GM23338 (cell line): ENCODE measurements at regions not wholly inside any gene's neighbourhood (a gene's known extent, or its start where the extent isn't known, plus 50 kb on each side); places are given as distances from the start of the nearest gene placed in this dataset.

Source experiments
- ATAC-seq: fragments of 200-7000 bp; cut with Tn5 transposase; 3 replicates; pipeline ENCODE4 v1.9.1; 2020
- DNase-seq: peaks from one replicate; pipeline ENCODE4 v3.0.0-alpha.2; 2015; ENCODE audit warnings: low spot score
- H2AFZ ChIP-seq: fragments of 200-600 bp; sonication (generic); 2 replicates; pipeline ENCODE4 v1.8.0; 2016; ENCODE audit warnings: antibody characterized with exemption, mild to moderate bottlenecking, moderate library complexity
- H3F3A ChIP-seq: fragments of 200-600 bp; sonication (generic); replicated peaks from 2 replicates; pipeline ENCODE4 v1.8.0; 2017; ENCODE audit warnings: antibody characterized with exemption, mixed run types, low read depth
- H3K27ac ChIP-seq: fragments of 200-600 bp; sonication (generic); 2 replicates; pipeline ENCODE4 v1.6.1; 2016; ENCODE audit warnings: low read depth
- H3K27me3 ChIP-seq: fragments of 200-600 bp; sonication (generic); 2 replicates; pipeline ENCODE4 v1.8.0; 2016; ENCODE audit warnings: mild to moderate bottlenecking, mixed run types, moderate library complexity; ENCODE audit not compliant: insufficient read depth
- H3K36me3 ChIP-seq: fragments of 200-600 bp; sonication (generic); 2 replicates; pipeline ENCODE4 v1.8.0; 2016; ENCODE audit warnings: mild to moderate bottlenecking; ENCODE audit not compliant: insufficient read depth
- H3K4me1 ChIP-seq: fragments of 200-600 bp; sonication (generic); 2 replicates; pipeline ENCODE4 v1.8.0; 2016; ENCODE audit warnings: mild to moderate bottlenecking, moderate library complexity; ENCODE audit not compliant: insufficient read depth
- H3K4me2 ChIP-seq: fragments of 200-600 bp; sonication (generic); 2 replicates; pipeline ENCODE4 v1.7.1; 2017; ENCODE audit warnings: mixed run types
- H3K4me3 ChIP-seq: fragments of 200-600 bp; sonication (generic); 2 replicates; pipeline ENCODE4 v1.6.1; 2016; ENCODE audit warnings: mixed run types
- H3K79me2 ChIP-seq: fragments of 200-600 bp; sonication (generic); replicated peaks from 2 replicates; pipeline ENCODE4 v1.8.0; 2017; ENCODE audit warnings: mild to moderate bottlenecking; ENCODE audit not compliant: insufficient read depth
- H3K9me2 ChIP-seq: fragments of 200-600 bp; sonication (generic); 2 replicates; pipeline ENCODE4 v1.8.0; 2017; ENCODE audit not compliant: insufficient read depth
- H4K20me1 ChIP-seq: fragments of 200-600 bp; sonication (generic); replicated peaks from 2 replicates; pipeline ENCODE4 v1.8.0; 2017; ENCODE audit warnings: mild to moderate bottlenecking; ENCODE audit not compliant: insufficient read depth
- H3K27ac Mint-ChIP-seq: 2 replicates; pipeline ENCODE4 v1.8.0; 2020; ENCODE audit warnings: inconsistent platforms, mild to moderate bottlenecking, moderate library complexity, mixed read lengths
- H3K27me3 Mint-ChIP-seq: 3 replicates; pipeline ENCODE4 v1.8.0; 2022; ENCODE audit warnings: low read depth, mild to moderate bottlenecking, moderate library complexity, mixed read lengths, inconsistent platforms; ENCODE audit not compliant: insufficient read depth, poor library complexity
- H3K36me3 Mint-ChIP-seq: 3 replicates; pipeline ENCODE4 v1.8.0; 2021; ENCODE audit warnings: low read depth, mild to moderate bottlenecking, inconsistent platforms, moderate library complexity, mixed read lengths
- H3K4me1 Mint-ChIP-seq: 3 replicates; pipeline ENCODE4 v1.8.0; 2020; ENCODE audit warnings: mild to moderate bottlenecking, inconsistent platforms, mixed read lengths
- H3K4me3 Mint-ChIP-seq: 3 replicates; pipeline ENCODE4 v1.8.0; 2021; ENCODE audit warnings: moderate library complexity, mild to moderate bottlenecking, inconsistent platforms, mixed read lengths
- H3K9me3 Mint-ChIP-seq: 3 replicates; pipeline ENCODE4 v1.8.0; 2020; ENCODE audit warnings: moderate library complexity, mild to moderate bottlenecking, inconsistent platforms, mixed read lengths
- EZH2phosphoT487 ChIP-seq: fragments of 200-600 bp; sonication (generic); IDR thresholded peaks from one replicate; pipeline ENCODE4 v1.8.1; 2018; ENCODE audit warnings: antibody characterized with exemption; ENCODE audit not compliant: unreplicated experiment
- JUNB ChIP-seq: IDR thresholded peaks from one replicate; pipeline ENCODE4 v1.6.1; 2016; ENCODE audit warnings: antibody characterized with exemption; ENCODE audit not compliant: unreplicated experiment
- POLR2AphosphoS5 ChIP-seq: IDR thresholded peaks from 2 replicates; pipeline ENCODE4 v1.6.1; 2016; ENCODE audit warnings: antibody characterized with exemption, low read depth
- ZNF114 ChIP-seq: fragments of 250-450 bp; sonication (Bioruptor Pico); IDR thresholded peaks from 2 replicates; pipeline ENCODE4 v1.5.0; 2020; ENCODE audit warnings: mild to moderate bottlenecking, moderate library complexity
- TF ChIP-seq, protein P1 (sequence below): IDR thresholded peaks from one replicate; pipeline ENCODE4 v1.6.1; 2018; ENCODE audit warnings: antibody characterized with exemption; ENCODE audit not compliant: unreplicated experiment

DNA sequence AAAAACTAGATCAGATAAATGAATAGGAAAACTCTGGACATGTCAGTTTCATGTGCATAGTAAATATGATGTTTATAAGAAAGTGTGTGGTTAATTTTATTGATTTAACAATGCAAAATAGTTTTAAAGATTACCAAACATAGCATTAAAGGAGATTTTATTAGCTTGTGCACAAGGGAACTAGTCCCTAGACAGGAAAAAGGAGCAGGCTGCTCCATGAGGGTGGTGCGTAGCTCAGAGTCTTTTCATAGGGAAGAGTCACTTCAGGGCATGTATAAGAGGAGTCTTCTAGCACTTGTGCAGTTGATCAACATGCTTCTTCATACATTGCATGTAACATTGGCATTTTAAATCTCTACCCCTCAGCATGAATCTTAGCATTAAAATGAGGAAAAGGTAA lies 835.8 kb downstream of the GRIK2 start:
- DNase-seq: peak; percentile 31
- no peak overlapping the region for H3K4me3 Mint-ChIP-seq
- ATAC-seq: peak; percentile 81
- Histone ChIP-seq H3K4me1 (peaks cover 20% of the 10 kb centered on the region), H3F3A (no peaks in the 10 kb centered on the region), H3K36me3 (no peaks in the 10 kb centered on the region), H3K4me3 (no peak overlapping the region), H2AFZ (no peak overlapping the region), H3K4me2 (peak overlapping the region; percentile 41; the same call in 1 of the 2 replicates), H3K27me3 (no peaks in the 10 kb centered on the region), H3K79me2 (no peaks in the 10 kb centered on the region), H4K20me1 (no peaks in the 10 kb centered on the region), H3K9me2 (no peaks in the 10 kb centered on the region), H3K27ac (no peak overlapping the region)
- peaks cover 12% of the 10 kb centered on the region for H3K4me1 Mint-ChIP-seq
- no peak overlapping the region for H3K27ac Mint-ChIP-seq
- H3K36me3 Mint-ChIP-seq: no peaks in the 10 kb centered on the region
- no peaks in the 10 kb centered on the region for H3K9me3 Mint-ChIP-seq
- H3K27me3 Mint-ChIP-seq: no peaks in the 10 kb centered on the region
- no peak for TF ChIP-seq ZNF114
- no peak for TF ChIP-seq JUNB
- no peak for TF ChIP-seq POLR2AphosphoS5
- TF ChIP-seq, protein P1, sequence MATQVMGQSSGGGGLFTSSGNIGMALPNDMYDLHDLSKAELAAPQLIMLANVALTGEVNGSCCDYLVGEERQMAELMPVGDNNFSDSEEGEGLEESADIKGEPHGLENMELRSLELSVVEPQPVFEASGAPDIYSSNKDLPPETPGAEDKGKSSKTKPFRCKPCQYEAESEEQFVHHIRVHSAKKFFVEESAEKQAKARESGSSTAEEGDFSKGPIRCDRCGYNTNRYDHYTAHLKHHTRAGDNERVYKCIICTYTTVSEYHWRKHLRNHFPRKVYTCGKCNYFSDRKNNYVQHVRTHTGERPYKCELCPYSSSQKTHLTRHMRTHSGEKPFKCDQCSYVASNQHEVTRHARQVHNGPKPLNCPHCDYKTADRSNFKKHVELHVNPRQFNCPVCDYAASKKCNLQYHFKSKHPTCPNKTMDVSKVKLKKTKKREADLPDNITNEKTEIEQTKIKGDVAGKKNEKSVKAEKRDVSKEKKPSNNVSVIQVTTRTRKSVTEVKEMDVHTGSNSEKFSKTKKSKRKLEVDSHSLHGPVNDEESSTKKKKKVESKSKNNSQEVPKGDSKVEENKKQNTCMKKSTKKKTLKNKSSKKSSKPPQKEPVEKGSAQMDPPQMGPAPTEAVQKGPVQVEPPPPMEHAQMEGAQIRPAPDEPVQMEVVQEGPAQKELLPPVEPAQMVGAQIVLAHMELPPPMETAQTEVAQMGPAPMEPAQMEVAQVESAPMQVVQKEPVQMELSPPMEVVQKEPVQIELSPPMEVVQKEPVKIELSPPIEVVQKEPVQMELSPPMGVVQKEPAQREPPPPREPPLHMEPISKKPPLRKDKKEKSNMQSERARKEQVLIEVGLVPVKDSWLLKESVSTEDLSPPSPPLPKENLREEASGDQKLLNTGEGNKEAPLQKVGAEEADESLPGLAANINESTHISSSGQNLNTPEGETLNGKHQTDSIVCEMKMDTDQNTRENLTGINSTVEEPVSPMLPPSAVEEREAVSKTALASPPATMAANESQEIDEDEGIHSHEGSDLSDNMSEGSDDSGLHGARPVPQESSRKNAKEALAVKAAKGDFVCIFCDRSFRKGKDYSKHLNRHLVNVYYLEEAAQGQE: no peak
- no peak for TF ChIP-seq EZH2phosphoT487
